DOHH2 (cell line): ENCODE measurements at regions not wholly inside any gene's neighbourhood (a gene's known extent, or its start where the extent isn't known, plus 50 kb on each side); places are given as distances from the start of the nearest gene placed in this dataset.

Source experiments
- CTCF ChIP-seq: fragments of 200-600 bp; sonication (generic); IDR thresholded peaks from one replicate; pipeline ENCODE4 v1.5.1; 2014; ENCODE audit warnings: antibody characterized with exemption, mild to moderate bottlenecking, low read depth, low read length; ENCODE audit not compliant: poor library complexity, severe bottlenecking
- EZH2phosphoT487 ChIP-seq: fragments of 200-600 bp; sonication (generic); IDR thresholded peaks from 2 replicates; pipeline ENCODE4 v1.6.1; 2017; ENCODE audit warnings: borderline replicate concordance, mild to moderate bottlenecking, antibody characterized with exemption, low read length, moderate library complexity, mixed read lengths

GRCh38 chr13:39144391-39144790 lies 106.1 kb downstream of the NHLRC3 start:
- TF ChIP-seq CTCF (no peak), EZH2phosphoT487 (no peak)
